ENCODE measurements at regions not wholly inside any gene's neighbourhood (a gene's known extent, or its start where the extent isn't known, plus 50 kb on each side); places are given as distances from the start of the nearest gene placed in this dataset.

DNA sequence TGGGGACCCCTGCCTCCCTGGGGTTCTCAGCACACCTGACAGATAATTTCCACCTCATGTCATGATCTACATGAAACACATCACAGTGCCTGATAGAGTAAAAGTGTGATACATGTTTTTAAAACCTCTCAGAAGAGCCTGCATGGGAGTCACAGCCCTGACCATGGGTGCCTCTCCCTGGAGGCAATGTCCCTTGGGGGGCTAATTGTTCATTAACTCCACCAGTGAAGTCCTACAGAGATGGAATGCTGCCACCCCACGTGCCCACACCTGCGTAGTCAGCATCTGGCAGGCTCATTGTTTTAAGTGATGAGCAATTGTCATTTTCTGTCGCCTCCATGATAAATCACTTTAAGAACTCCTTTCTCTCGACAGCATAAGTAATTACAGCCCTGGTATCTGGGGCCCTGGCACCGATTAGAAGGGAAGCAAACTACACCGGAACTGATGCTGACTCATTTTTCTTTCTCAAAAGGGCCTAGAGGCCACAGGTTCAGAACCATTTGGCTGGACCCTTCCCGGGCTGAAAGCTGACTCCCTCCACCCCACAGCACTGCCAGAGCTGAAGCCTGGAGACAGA is 109.6 kb upstream of the GJB5 start:
- TF ChIP-seq POLR2A (IDR thresholded peaks at IDR 0.05; ENCODE audit: extremely low read depth, insufficient read length) = no peak
- TF ChIP-seq MYC (IDR thresholded peaks at IDR 0.05; ENCODE audit: low read depth, low read length) = no peak
- TF ChIP-seq, protein P1, sequence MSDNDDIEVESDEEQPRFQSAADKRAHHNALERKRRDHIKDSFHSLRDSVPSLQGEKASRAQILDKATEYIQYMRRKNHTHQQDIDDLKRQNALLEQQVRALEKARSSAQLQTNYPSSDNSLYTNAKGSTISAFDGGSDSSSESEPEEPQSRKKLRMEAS (IDR thresholded peaks at IDR 0.05; ENCODE audit: low read depth, low read length) = no peak
- TF ChIP-seq, protein P2, sequence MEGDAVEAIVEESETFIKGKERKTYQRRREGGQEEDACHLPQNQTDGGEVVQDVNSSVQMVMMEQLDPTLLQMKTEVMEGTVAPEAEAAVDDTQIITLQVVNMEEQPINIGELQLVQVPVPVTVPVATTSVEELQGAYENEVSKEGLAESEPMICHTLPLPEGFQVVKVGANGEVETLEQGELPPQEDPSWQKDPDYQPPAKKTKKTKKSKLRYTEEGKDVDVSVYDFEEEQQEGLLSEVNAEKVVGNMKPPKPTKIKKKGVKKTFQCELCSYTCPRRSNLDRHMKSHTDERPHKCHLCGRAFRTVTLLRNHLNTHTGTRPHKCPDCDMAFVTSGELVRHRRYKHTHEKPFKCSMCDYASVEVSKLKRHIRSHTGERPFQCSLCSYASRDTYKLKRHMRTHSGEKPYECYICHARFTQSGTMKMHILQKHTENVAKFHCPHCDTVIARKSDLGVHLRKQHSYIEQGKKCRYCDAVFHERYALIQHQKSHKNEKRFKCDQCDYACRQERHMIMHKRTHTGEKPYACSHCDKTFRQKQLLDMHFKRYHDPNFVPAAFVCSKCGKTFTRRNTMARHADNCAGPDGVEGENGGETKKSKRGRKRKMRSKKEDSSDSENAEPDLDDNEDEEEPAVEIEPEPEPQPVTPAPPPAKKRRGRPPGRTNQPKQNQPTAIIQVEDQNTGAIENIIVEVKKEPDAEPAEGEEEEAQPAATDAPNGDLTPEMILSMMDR (IDR thresholded peaks at IDR 0.05; ENCODE audit: low read depth, low read length) = no peak
- no peak for DNase-seq (ENCODE audit: low read depth)
- no peak overlapping the region for H3K4me3 ChIP-seq (ENCODE audit: low read depth, low read length)

DNA sequence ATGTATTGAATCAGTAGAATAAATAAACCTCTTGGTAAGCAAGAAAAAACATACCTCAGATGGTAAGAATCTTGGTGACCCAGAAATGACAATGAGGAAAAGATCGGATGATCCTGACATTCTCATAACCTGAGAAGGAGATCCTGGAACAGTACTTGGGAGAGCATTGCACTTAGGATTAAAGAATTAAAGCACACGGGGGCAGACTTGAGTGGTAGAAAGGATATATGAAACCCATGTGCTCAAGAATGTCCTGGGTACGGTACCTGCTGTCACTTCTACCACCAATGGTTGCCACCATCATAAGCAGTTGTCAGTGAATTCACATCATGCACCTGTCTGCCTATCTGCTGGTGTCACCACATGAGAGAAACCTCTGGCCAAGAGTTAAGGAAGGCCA is 108.9 kb upstream of the GJB5 start:
- no peak for DNase-seq (ENCODE audit: low read depth)
- TF ChIP-seq, protein P1 (IDR thresholded peaks at IDR 0.05; ENCODE audit: low read depth, low read length) = no peak
- no peak for TF ChIP-seq MYC (IDR thresholded peaks at IDR 0.05; ENCODE audit: low read depth, low read length)
- TF ChIP-seq, protein P2 (IDR thresholded peaks at IDR 0.05; ENCODE audit: low read depth, low read length) = no peak
- TF ChIP-seq POLR2A (IDR thresholded peaks at IDR 0.05; ENCODE audit: extremely low read depth, insufficient read length) = no peak
- no peak overlapping the region for H3K4me3 ChIP-seq (ENCODE audit: low read depth, low read length)

DNA sequence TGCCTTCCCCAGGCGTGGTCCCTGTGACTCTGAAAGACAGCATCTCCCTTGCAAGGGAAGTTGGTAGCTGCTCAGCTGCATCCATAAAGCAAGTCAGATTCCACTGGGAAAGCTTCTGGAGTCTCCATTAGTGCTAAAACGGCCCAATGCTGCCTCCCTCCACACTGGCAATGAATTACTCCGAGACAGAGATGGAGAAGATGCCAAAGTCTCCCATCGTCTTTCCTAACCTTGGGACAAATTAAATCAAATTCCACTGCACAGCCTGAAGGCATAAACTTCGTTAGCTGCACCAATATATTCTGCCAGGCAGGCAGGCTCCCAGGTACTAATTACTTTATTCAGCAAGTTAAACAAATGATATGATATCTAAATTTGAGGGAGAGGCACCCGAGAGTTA is 106.3 kb upstream of the GJB5 start:
- TF ChIP-seq, protein P1 (IDR thresholded peaks at IDR 0.05; ENCODE audit: low read depth, low read length) = no peak
- TF ChIP-seq, protein P2 (IDR thresholded peaks at IDR 0.05; ENCODE audit: low read depth, low read length) = no peak
- TF ChIP-seq POLR2A (IDR thresholded peaks at IDR 0.05; ENCODE audit: extremely low read depth, insufficient read length) (no peak), MYC (IDR thresholded peaks at IDR 0.05; ENCODE audit: low read depth, low read length) (no peak)
- no peak overlapping the region for H3K4me3 ChIP-seq (ENCODE audit: low read depth, low read length)
- no peak for DNase-seq (ENCODE audit: low read depth)

DNA sequence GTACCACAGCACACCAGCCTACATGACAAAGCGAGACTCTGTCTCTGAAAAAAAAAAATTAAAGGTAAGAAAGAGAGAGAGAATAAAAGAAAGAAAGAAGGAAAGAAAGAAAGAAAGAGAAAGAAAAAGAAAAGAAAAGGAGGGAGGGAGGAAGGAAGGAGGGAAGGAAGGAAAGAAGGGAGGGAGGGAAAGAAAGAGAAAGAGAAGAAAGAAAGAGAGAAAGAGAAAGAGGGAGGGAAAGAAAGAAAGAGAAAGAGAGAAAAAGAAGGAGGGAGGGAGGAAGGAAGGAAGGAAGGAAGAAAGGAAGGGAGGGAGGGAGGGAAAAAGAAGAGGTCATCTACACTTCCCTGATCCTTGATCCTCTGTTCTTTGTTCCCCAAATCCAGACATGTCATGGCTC is 104.8 kb upstream of the GJB5 start:
- DNase-seq (ENCODE audit: low read depth) = no peak
- TF ChIP-seq POLR2A (IDR thresholded peaks at IDR 0.05; ENCODE audit: extremely low read depth, insufficient read length) (no peak), MYC (IDR thresholded peaks at IDR 0.05; ENCODE audit: low read depth, low read length) (no peak)
- TF ChIP-seq, protein P2 (IDR thresholded peaks at IDR 0.05; ENCODE audit: low read depth, low read length) = no peak
- TF ChIP-seq, protein P1 (IDR thresholded peaks at IDR 0.05; ENCODE audit: low read depth, low read length) = no peak
- no peak overlapping the region for H3K4me3 ChIP-seq (ENCODE audit: low read depth, low read length)

DNA sequence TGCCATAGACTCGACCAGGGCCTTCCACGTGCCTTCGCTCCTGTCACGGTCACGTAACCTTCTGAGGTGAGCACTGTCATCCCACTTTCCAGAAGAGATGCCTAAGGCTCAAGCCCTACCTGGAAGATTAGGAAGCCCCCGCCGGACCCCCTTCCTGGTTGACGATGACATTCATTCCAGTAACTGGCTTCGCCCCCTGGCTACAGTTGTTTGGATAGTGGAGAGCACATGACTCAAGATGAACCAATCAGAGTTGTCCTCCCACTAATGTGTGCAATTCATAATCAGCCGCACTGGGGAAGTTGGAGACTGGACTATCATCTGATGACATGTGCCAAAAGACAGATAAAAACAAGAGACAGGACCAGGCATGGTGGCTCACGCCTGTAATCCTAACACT is 104.0 kb upstream of the GJB5 start:
- no peak overlapping the region for H3K4me3 ChIP-seq (ENCODE audit: low read depth, low read length)
- no peak for TF ChIP-seq MYC (IDR thresholded peaks at IDR 0.05; ENCODE audit: low read depth, low read length)
- TF ChIP-seq, protein P1 (IDR thresholded peaks at IDR 0.05; ENCODE audit: low read depth, low read length) = no peak
- no peak for TF ChIP-seq POLR2A (IDR thresholded peaks at IDR 0.05; ENCODE audit: extremely low read depth, insufficient read length)
- TF ChIP-seq, protein P2 (IDR thresholded peaks at IDR 0.05; ENCODE audit: low read depth, low read length) = no peak
- DNase-seq (ENCODE audit: low read depth) = no peak

Data from NB4 (cell line).